ENCODE measurements at regions not wholly inside any gene's neighbourhood (a gene's known extent, or its start where the extent isn't known, plus 50 kb on each side); places are given as distances from the start of the nearest gene placed in this dataset.
"Not testable (repeated sequence)": the region's sequence is repeated elsewhere in the genome, so short reads cannot be mapped to it uniquely, and the experiment has no call there.

DNA sequence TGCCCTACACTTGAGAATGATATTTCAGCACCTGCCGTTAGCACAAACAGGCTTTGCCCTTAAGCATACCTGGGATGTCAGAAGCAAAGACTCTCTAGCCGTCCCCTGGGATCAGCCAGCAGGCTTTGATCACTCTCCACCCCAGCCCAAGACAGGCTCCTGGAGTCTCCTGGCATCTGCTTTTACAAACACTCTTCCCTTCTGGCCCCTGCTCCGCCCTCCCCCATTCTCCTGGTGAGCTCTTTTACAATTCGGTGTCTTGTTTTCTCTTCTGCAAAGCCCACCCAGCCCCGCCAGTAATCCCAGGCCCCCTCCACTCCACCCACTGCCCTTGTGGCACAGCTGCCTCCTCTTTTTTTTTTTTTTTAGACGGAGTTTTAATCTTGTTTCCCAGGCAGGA, 50.4 kb downstream of the KATNIP start:
- DNase-seq: no peak

DNA sequence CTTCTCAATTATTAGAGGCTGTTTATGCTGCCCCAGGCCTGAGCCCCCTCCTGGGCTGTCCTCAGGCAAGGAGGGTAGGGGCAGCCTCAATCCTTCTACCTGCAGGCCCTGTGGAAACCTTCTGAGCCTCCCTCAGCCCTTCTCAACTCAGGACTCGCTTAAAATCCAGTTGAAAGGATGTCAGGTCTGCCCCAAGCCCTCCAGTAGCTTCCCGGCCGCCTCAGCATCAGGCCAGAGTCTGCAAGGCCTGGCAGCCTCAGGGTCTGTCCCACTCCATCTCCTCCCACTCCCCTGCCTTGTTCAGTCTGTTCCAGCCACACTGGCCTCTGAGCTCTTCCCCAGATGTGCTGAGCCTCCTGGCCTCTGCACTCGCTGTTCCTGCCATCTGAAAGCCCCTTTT, 52.2 kb downstream of the KATNIP start:
- no peak for DNase-seq

DNA sequence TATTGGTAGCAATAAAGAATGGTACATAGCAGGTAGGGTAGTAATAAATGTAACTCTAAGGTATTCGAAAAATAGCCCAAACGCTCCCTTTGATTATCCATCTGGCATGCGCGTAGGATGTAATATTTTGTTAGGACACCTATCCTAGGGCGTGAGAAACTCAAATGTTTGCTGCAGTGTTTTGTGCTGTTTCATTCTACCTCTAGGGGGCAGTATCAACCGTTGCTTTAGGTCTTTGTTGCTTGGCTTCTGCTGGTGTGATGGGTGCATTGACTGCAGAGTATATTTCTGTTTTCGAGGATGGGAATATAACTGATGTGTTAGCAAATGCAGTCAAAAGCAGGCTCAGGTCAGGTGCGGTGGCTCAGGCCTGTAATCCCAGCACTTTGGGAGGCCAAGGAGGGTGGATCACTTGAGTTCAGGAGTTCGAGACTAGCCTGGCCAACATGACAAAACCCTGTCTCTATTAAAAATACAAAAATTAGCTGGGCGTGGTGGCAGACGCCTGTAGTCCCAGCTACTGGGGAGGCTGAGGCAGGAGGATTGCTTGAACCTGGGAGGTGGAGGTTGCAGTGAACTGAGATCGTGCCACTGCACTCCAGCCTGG, 55.7 kb downstream of the KATNIP start:
- DNase-seq: peak; percentile 17

GRCh38 chr16:27611340-27611739, 61.4 kb downstream of the KATNIP start:
- DNase-seq: no peak

DNA sequence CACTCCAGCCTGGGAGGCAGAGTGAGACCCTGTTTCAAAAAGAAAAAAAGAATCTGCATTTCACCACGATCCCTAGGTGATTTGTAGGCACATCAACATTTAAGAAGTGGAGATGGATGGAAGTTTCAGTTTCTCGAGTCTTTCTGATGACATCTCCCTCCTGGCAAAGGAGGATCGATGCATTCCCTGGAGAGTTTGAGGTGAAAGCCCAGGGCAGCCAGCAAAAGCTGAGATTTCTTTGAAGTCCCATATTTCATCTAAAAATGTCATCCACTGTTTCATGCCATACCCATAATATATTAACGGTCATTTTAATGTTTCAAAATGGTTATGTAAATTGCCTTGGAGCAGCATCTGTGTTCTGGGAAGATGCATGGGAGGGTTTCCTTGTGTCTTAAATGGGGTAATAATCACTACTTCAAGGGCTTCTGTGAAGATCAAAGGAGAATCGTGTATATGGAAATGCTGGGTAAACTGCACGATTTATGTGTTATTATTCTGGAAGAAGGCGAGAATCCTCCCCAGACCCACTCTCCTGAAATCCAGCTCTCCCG, 63.4 kb downstream of the KATNIP start:
- no peak for DNase-seq

GRCh38 chr16:27617665-27618064, 67.7 kb downstream of the KATNIP start:
- DNase-seq: no peak

- no peak for DNase-seq
Measured at GRCh38 chr16:27618165-27618564, 68.2 kb downstream of the KATNIP start.

GRCh38 chr16:27618606-27619327, 68.8 kb downstream of the KATNIP start:
- no peak for DNase-seq

DNA sequence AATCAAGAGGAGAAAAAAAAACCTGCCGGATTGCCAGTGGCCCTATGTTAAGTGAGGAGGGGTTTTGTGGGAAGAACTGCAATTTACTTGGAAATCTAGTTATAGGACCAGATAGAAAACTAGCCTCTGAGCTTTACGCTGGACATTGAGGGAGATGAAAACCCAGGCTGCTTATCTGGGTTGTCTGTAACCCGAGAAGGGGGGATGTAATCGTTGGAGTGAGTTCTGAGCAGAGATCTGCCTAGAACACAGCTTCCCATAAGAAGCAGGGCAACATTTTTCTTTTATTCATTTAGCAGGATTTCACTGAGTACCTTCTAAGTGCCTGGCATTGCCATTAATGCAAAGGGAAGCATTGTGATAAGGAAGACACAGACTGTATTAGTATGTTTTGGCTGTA, 70.6 kb downstream of the KATNIP start:
- DNase-seq: no peak

DNA sequence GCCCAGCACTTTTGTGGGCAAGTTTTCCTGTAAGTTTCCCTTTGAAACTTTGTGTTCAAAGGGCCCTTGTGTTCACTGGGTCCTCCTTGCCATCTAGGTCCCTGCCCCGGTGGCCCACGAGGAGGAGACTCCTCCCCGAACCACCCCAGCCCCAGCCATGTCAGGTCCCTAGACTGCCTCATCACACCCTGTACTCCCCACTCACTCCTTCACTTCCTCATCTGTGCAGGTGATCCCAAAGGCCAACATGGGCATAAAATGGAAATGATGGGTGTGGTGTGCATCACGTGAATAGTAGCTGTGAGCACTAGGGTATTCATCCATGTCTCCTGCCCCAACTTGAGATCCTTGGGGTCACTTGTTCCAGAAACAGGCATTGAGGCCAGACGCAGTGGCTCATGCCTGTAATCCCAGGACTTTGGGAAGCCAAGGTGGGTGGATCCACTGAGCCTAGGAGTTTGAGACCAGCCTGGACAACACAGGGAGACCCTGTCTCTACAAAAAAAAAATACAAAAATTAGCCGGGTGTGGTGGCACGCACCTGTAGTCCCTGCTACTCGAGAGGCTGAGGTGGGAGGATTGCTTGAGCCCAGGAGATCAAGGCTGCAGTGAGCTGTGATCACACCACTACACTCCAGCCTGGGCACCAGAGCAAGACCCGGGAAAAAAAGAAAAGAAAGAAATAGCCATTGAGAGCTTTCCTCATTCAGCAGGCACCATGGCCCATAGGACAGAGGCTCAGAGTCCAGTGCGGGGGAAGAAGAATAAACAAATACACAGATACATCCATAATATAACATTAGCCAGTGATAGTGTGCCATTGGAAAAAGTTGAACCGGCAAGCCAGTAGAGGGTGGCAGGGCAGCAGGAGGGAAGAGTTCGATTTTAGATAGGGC, 74.5 kb downstream of the KATNIP start:
- DNase-seq: no peak

DNA sequence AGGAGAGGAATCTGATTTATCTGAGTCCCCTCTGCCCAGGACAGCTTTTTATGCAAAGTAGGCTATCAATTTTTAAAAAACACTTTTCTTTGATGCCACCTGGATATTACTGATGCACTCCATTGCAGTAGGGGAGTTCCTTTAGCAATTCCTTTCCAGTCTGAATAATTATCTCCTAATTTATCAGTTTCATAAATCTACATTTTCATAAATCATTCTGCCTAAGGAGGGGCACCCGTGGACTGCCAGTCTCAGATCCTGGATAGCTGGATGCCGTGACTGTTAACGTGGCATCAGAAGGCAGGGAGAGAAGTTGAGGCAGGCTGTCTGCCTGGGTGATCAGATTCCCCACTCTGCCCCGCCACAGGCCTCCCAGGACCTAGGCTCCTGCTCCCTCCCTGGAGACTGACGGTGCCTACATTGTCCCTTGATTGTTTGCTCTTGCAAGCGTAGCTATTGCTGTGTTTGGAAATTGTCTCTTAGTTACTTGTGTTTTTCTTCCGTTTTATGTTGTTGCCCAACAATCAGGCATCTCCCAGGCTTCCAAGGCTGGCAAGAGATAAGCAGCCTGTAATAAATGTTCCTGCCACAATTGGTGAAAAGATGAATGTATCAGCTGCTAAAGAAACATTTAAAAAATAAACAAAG, 75.2 kb downstream of the KATNIP start:
- no peak for DNase-seq

DNA sequence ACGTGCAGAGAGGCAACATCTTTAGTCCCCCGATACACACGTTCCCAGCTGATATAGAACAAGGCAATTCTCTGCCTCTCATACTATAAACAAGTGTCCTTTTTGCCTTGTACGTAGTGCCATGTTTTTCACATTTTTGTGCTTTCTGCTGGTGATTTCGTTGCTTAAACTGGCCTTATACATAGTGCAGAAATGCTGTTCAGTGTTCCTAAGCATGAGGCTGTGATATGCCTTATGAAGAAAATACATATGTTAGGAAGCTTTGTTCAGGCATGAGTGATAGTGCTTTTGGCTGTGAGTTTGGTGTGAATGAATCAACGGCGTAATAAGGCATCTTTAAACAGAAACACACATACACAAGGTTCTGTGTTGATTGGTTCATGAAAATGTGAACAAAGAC, 77.2 kb downstream of the KATNIP start:
- DNase-seq: no peak

GRCh38 chr16:27628241-27628942, 78.4 kb downstream of the KATNIP start:
- no peak for DNase-seq

- not testable (repeated sequence) for DNase-seq
Measured at GRCh38 chr16:27628943-27629462, 79.1 kb downstream of the KATNIP start.

DNA sequence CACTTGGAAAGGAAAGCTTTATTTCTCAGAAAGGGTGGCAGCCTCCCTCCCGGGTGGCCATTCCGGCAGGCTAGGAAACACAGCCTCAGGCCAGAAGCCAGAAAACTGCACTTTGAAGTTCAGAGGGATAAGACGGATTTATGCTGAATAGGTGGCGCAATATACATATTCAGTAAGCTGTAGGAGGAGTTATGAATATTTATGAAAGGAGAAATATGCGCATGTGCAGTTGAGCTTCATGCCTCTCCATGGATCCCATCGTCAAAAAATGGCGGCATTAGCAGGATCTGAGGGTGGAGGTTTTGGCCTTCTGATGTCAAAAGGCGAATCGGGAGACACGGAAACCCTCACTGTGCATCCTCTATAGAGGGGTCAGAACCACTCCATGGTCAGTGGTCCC, 82.3 kb downstream of the KATNIP start:
- no peak for DNase-seq

DNA sequence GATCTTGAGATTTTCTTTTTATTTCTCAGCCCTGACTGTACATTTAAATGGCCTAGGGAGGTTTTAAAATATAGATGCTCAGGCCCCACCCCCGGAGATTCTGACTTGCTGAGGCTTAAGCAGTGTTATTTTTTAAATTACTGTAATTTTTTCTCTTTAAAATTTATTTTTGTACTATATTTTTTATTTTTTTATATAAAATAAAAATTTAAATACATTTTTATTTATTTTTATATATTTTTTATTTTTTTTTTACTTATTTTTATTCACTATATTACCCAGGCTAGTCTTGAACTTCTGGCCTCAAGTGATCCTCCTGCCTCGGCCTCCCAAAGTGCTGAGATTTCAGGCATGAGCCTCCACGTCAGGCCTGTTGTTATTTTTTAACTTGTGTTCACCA, 83.3 kb downstream of the KATNIP start:
- DNase-seq: no peak

DNA sequence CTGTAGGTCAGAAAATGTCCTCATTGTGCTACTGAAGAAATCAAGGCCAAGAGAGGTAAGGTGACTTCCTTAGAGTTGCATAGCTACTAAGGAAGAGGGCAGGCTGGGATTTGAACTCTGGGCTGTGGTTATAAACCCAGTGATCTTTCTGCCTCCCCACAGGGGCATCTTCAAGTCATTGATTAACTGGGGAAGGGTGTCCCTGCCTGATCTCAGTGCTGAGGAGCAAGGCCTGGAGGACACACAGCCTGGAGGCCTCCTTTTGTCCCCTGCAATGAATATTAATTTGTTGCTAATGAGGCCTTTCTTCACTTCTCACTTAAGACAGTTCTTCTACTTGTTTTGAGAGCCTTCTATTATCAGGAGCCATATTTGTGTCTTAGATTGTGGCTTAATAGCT, 83.8 kb downstream of the KATNIP start:
- DNase-seq: no peak

GRCh38 chr16:27634779-27635178, 84.8 kb downstream of the KATNIP start:
- no peak for DNase-seq

- DNase-seq: no peak
Measured at GRCh38 chr16:27636453-27637240, 86.7 kb downstream of the KATNIP start.

DNA sequence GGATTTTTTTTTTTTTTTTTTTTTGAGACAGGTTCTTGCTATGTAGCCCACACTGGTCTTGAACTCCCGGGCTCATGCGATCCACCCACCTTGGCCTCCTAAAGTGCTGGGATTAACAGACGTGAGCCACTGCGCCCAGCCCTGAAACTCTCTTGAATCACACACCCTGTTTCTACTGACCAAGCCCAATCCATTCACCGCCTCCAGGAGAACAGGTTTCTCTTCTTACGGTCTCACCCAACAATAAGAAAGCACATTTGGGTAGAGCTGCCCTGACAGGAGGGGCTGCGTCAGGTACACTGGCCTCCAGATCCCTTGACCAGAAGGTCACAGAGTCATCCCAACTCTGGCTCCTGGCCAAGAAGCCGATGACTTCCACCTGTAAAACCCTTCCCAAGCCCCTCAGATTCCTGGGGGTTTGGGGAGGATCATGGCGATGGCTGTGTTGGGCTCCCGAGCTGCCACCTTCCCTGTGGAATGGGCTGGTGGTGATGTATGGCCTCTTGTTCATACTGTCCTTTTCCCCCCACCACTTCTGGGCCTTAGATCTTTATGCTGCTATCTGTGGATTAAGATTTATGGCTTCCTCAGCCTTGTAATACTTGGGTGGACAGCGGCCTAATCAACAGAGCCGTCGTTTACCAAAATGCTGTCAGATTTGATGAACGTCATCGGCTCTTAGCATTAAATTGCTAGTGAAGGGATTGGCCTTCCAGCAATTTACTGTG, 89.1 kb downstream of the KATNIP start:
- no peak for DNase-seq

Measured in CD4-positive, alpha-beta T cell treated with Interleukin-17A for 1 hour (primary cell).